ENCODE measurements at regions not wholly inside any gene's neighbourhood (a gene's known extent, or its start where the extent isn't known, plus 50 kb on each side); places are given as distances from the start of the nearest gene placed in this dataset.

GRCh38 chr9:27925815-27926214 lies 352.5 kb upstream of the C9orf72 start:
- no peak for DNase-seq

GRCh38 chr9:27929841-27930240 lies 356.6 kb upstream of the C9orf72 start:
- DNase-seq = no peak

- no peak for DNase-seq
Measured at GRCh38 chr9:27933210-27934025, 360.1 kb upstream of the C9orf72 start.

- no peak for DNase-seq
Measured at GRCh38 chr9:27934471-27934870, 361.2 kb upstream of the C9orf72 start.

GRCh38 chr9:27939186-27939585 lies 365.9 kb upstream of the C9orf72 start:
- DNase-seq = no peak

GRCh38 chr9:27940535-27940934 lies 367.3 kb upstream of the C9orf72 start:
- no peak for DNase-seq

- no peak for DNase-seq
Measured at GRCh38 chr9:27943501-27943900, 370.2 kb upstream of the C9orf72 start.

- no peak for DNase-seq
Measured at GRCh38 chr9:27945386-27945785, 372.1 kb upstream of the C9orf72 start.

- no peak for DNase-seq
Measured at GRCh38 chr9:27950382-27950781, 377.1 kb upstream of the C9orf72 start.

GRCh38 chr9:27954858-27955257 lies 381.6 kb upstream of the C9orf72 start:
- DNase-seq = no peak

GRCh38 chr9:27963836-27964235 lies 390.6 kb upstream of the C9orf72 start:
- no peak for DNase-seq

GRCh38 chr9:27967210-27967609 lies 393.9 kb upstream of the C9orf72 start:
- no peak for DNase-seq

- no peak for DNase-seq
Measured at GRCh38 chr9:27977931-27978330, 404.6 kb upstream of the C9orf72 start.

GRCh38 chr9:27985714-27986113 lies 412.4 kb upstream of the C9orf72 start:
- DNase-seq = no peak

- DNase-seq = no peak
Measured at GRCh38 chr9:27990524-27990923, 417.2 kb upstream of the C9orf72 start.

- no peak for DNase-seq
Measured at GRCh38 chr9:27991221-27991620, 417.9 kb upstream of the C9orf72 start.

GRCh38 chr9:28001096-28001495 lies 427.8 kb upstream of the C9orf72 start:
- no peak for DNase-seq

GRCh38 chr9:28004900-28005299 lies 431.6 kb upstream of the C9orf72 start:
- no peak for DNase-seq

GRCh38 chr9:28005779-28006178 lies 432.5 kb upstream of the C9orf72 start:
- DNase-seq = no peak

- DNase-seq = no peak
Measured at GRCh38 chr9:28007097-28007817, 434.0 kb upstream of the C9orf72 start.

- DNase-seq = no peak
Measured at GRCh38 chr9:28014212-28014611, 440.9 kb upstream of the C9orf72 start.

- DNase-seq = no peak
Measured at GRCh38 chr9:28024676-28025075, 451.4 kb upstream of the C9orf72 start.

- DNase-seq = no peak
Measured at GRCh38 chr9:28025186-28025585, 451.9 kb upstream of the C9orf72 start.

GRCh38 chr9:28031521-28032267 lies 458.4 kb upstream of the C9orf72 start:
- no peak for DNase-seq

Data from DMS79 (cell line).